HUES6 (cell line): ENCODE measurements at regions not wholly inside any gene's neighbourhood (a gene's known extent, or its start where the extent isn't known, plus 50 kb on each side); places are given as distances from the start of the nearest gene placed in this dataset.

Source experiments
- H3K27ac ChIP-seq: 2 replicates; pipeline ENCODE4 v1.7.0; 2013; ENCODE audit warnings: low read depth, mild to moderate bottlenecking, low read length, inconsistent platforms
- H3K27me3 ChIP-seq: 2 replicates; pipeline ENCODE4 v1.6.1; 2013; ENCODE audit warnings: low read length; ENCODE audit not compliant: control insufficient read depth, insufficient read depth
- H3K36me3 ChIP-seq: 2 replicates; pipeline ENCODE4 v1.6.1; 2013; ENCODE audit warnings: low read length; ENCODE audit not compliant: control insufficient read depth, insufficient read depth
- H3K4me1 ChIP-seq: 2 replicates; pipeline ENCODE4 v1.6.1; 2013; ENCODE audit warnings: low read length; ENCODE audit not compliant: control insufficient read depth, insufficient read depth
- H3K4me3 ChIP-seq: 2 replicates; pipeline ENCODE4 v1.5.1; 2013; ENCODE audit warnings: low read depth, low read length
- H3K9ac ChIP-seq: one replicate; pipeline ENCODE4 v1.6.1; 2013; ENCODE audit warnings: mild to moderate bottlenecking, low read length
- H3K9me3 ChIP-seq: 2 replicates; pipeline ENCODE4 v1.6.1; 2013; ENCODE audit warnings: low read depth, low read length; ENCODE audit not compliant: control insufficient read depth, insufficient read depth

- Histone ChIP-seq H3K9ac (no peak overlapping the region), H3K27ac (no peak overlapping the region), H3K4me1 (peaks cover 6% of the 10 kb centered on the region; the same call in 1 of the 2 replicates)
Observed at GRCh38 chr16:79911660-79912059, 311.1 kb upstream of the MAF start.

DNA sequence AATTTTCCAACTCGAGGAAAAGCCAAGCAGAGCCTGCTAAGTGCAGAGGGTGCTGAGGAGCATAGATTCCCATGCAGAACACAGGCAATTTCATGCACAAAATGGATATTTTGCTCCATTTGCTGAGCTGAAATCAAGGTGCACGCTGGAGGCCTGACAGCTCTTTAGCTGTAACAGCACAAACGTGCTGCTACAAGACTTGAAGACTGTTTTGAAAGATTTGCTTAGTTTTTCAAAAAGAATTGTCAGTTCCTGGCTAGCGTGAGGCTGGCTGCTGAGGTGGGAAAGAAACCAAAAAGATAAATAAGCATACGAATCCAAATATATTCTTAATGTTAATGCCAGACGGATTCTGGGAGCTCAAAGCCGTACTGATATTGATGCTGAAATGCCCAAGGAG, 309.0 kb upstream of the MAF start:
- no peaks in the 10 kb centered on the region for H3K27me3 ChIP-seq
- no peak overlapping the region for H3K4me3 ChIP-seq
- no peak overlapping the region for H3K27ac ChIP-seq
- no peaks in the 10 kb centered on the region for H3K4me1 ChIP-seq
- no peaks in the 10 kb centered on the region for H3K9me3 ChIP-seq
- no peaks in the 10 kb centered on the region for H3K36me3 ChIP-seq
- no peak overlapping the region for H3K9ac ChIP-seq

More at GRCh38 chr16:79911660-79912059, 311.1 kb upstream of the MAF start:
- Histone ChIP-seq H3K4me3 (no peak overlapping the region), H3K36me3 (no peaks in the 10 kb centered on the region), H3K27me3 (no peaks in the 10 kb centered on the region), H3K9me3 (no peaks in the 10 kb centered on the region)

DNA sequence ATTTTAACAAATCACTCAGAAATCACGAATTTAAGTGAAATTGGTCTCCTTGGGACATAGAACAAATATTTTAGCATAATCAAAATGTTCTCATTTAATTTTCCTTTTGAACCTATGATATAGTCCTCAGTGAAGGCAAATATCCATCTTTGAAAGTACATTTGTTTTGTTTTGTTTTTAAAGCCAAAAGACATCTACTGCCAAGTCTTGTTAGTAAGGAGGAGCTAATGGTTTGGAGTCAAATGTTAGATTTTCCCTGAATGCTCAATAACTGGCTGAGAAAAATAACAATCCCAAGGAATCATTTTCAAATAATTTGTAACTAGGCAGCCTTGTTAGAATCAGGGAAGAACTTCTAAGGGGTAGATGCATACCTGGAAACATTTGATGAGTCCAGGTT, 302.9 kb upstream of the MAF start:
- Histone ChIP-seq H3K27ac (no peak overlapping the region), H3K27me3 (no peaks in the 10 kb centered on the region), H3K4me3 (no peak overlapping the region), H3K9ac (no peak overlapping the region), H3K4me1 (no peaks in the 10 kb centered on the region), H3K9me3 (no peaks in the 10 kb centered on the region), H3K36me3 (no peaks in the 10 kb centered on the region)

- H3K9me3 ChIP-seq, result no peaks in the 10 kb centered on the region
- no peak overlapping the region for H3K4me3 ChIP-seq
- H3K27me3 ChIP-seq, result no peaks in the 10 kb centered on the region
- H3K9ac ChIP-seq, result no peak overlapping the region
- no peak overlapping the region for H3K27ac ChIP-seq
- H3K36me3 ChIP-seq, result no peaks in the 10 kb centered on the region
- H3K4me1 ChIP-seq, result no peaks in the 10 kb centered on the region
Observed at GRCh38 chr16:79902351-79902750, 301.8 kb upstream of the MAF start.

- no peaks in the 10 kb centered on the region for H3K27me3 ChIP-seq
- H3K27ac ChIP-seq, result no peak overlapping the region
- H3K9ac ChIP-seq, result no peak overlapping the region
- no peaks in the 10 kb centered on the region for H3K4me1 ChIP-seq
- H3K36me3 ChIP-seq, result no peaks in the 10 kb centered on the region
- H3K9me3 ChIP-seq, result no peaks in the 10 kb centered on the region
- no peak overlapping the region for H3K4me3 ChIP-seq
Observed at GRCh38 chr16:79901522-79901921, 301.0 kb upstream of the MAF start.

- no peaks in the 10 kb centered on the region for H3K36me3 ChIP-seq
- H3K9ac ChIP-seq, result no peak overlapping the region
- no peak overlapping the region for H3K27ac ChIP-seq
- no peaks in the 10 kb centered on the region for H3K27me3 ChIP-seq
- H3K4me3 ChIP-seq, result no peak overlapping the region
- no peaks in the 10 kb centered on the region for H3K4me1 ChIP-seq
- H3K9me3 ChIP-seq, result no peaks in the 10 kb centered on the region
Observed at GRCh38 chr16:79899716-79900115, 299.2 kb upstream of the MAF start.

DNA sequence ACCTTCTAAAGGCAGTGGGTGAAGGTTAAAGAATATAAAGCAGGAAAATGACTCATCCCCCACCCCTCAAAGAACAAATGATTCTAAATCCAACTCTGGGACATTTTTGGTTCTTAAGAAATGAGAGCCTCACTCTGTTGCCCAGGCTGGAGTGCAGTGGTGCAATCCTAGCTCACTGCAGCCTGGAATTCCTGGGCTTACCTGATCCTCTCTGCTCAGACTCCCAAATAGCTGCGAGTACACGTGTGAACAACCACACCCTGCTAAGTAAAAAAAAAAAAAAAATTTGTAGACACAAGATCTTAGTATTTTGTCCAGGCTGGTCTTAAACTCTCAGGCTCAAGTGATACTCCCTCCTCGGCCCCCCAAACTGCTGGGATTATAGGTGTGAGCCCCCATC, 298.8 kb upstream of the MAF start:
- H3K4me3 ChIP-seq, result no peak overlapping the region
- no peaks in the 10 kb centered on the region for H3K4me1 ChIP-seq
- H3K9me3 ChIP-seq, result no peaks in the 10 kb centered on the region
- H3K27me3 ChIP-seq, result no peaks in the 10 kb centered on the region
- H3K27ac ChIP-seq, result no peak overlapping the region
- H3K9ac ChIP-seq, result no peak overlapping the region
- H3K36me3 ChIP-seq, result no peaks in the 10 kb centered on the region

- no peaks in the 10 kb centered on the region for H3K9me3 ChIP-seq
- no peaks in the 10 kb centered on the region for H3K27me3 ChIP-seq
- no peak overlapping the region for H3K27ac ChIP-seq
- H3K4me3 ChIP-seq, result no peak overlapping the region
- H3K9ac ChIP-seq, result no peak overlapping the region
- H3K4me1 ChIP-seq, result no peaks in the 10 kb centered on the region
- no peaks in the 10 kb centered on the region for H3K36me3 ChIP-seq
Observed at GRCh38 chr16:79898703-79899102, 298.2 kb upstream of the MAF start.

- H3K4me1 ChIP-seq, result no peaks in the 10 kb centered on the region
- H3K36me3 ChIP-seq, result no peaks in the 10 kb centered on the region
- H3K27ac ChIP-seq, result no peak overlapping the region
- no peaks in the 10 kb centered on the region for H3K27me3 ChIP-seq
- no peak overlapping the region for H3K4me3 ChIP-seq
- H3K9ac ChIP-seq, result no peak overlapping the region
- H3K9me3 ChIP-seq, result no peaks in the 10 kb centered on the region
Observed at GRCh38 chr16:79897453-79898146, 297.1 kb upstream of the MAF start.

- Histone ChIP-seq H3K27ac (no peak overlapping the region), H3K27me3 (no peaks in the 10 kb centered on the region), H3K4me1 (no peaks in the 10 kb centered on the region), H3K4me3 (no peak overlapping the region), H3K9ac (no peak overlapping the region), H3K9me3 (no peaks in the 10 kb centered on the region), H3K36me3 (no peaks in the 10 kb centered on the region)
Observed at GRCh38 chr16:79897104-79897452, 296.5 kb upstream of the MAF start.

DNA sequence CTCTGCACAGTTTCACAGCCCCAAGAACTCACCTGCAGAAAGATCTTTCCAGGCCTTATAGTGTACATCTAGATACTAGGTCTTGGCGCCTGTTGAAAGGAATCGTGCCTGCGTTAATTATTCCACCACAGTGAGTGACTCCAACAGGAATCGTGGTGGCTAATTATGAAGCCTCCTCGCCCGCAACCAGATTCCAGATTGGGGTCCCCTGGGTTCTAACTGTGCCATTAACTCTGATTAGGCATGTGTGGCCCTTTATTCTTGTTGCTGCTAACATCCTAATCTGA, 295.3 kb upstream of the MAF start:
- no peak overlapping the region for H3K4me3 ChIP-seq
- H3K9me3 ChIP-seq, result no peaks in the 10 kb centered on the region
- no peak overlapping the region for H3K27ac ChIP-seq
- no peak overlapping the region for H3K9ac ChIP-seq
- no peaks in the 10 kb centered on the region for H3K27me3 ChIP-seq
- no peaks in the 10 kb centered on the region for H3K4me1 ChIP-seq
- H3K36me3 ChIP-seq, result no peaks in the 10 kb centered on the region
